Esophagus squamous epithelium (tissue), 5 donors: ENCODE measurements at regions not wholly inside any gene's neighbourhood (a gene's known extent, or its start where the extent isn't known, plus 50 kb on each side); places are given as distances from the start of the nearest gene placed in this dataset.
A peak's percentile ranks its signal among the peaks of the same experiment; 100 is the strongest.

Source experiments
- DNase-seq: peaks from one replicate; lab custom pipeline; 2025; lab: John Stamatoyannopoulos, UW
- H3K27ac ChIP-seq, 4 donors: fragments of 200-600 bp; sonication (generic); one replicate each; pipeline ENCODE4 v1.5.1; 2016 to 2019; ENCODE audit warnings: mild to moderate bottlenecking in 1 of 4
- H3K27me3 ChIP-seq, 4 donors: fragments of 200-600 bp; sonication (generic); 1 replicate in 3 of 4; 2 replicates in 1 of 4; pipeline versions ENCODE4 v1.5.1 to v1.6.0; 2017 to 2021; ENCODE audit warnings: antibody characterized with exemption in 1 of 4
- H3K36me3 ChIP-seq, 3 donors: fragments of 200-600 bp; sonication (generic); one replicate each; pipeline ENCODE4 v1.5.1; 2016 to 2019
- H3K4me1 ChIP-seq, 3 donors: fragments of 200-600 bp; sonication (generic); one replicate each; pipeline ENCODE4 v1.5.1; 2017 to 2019
- H3K4me3 ChIP-seq, 4 donors: fragments of 200-600 bp; sonication (generic); 1 replicate in 3 of 4; 2 replicates in 1 of 4; pipeline ENCODE4 v1.5.1; 2016 to 2019; ENCODE audit warnings: mild to moderate bottlenecking in 2 of 4, moderate library complexity in 1 of 4
- H3K9me3 ChIP-seq, 3 donors: fragments of 200-600 bp; sonication (generic); one replicate each; pipeline ENCODE4 v1.5.1; 2016 to 2019
- CTCF ChIP-seq, 6 experiments: fragments of 450-650 bp in 4 of 6; fragments of 200-600 bp in 2 of 6; sonication (generic) in 2 of 6; IDR thresholded peaks; one replicate each; pipeline ENCODE4 v1.5.1; 2016 to 2019; ENCODE audit warnings: antibody characterized with exemption in 6 of 6, mild to moderate bottlenecking in 4 of 6, moderate library complexity in 4 of 6
- POLR2A ChIP-seq, 4 donors: fragments of 450-650 bp; IDR thresholded peaks; one replicate each; pipeline ENCODE4 v1.6.1; 2017; ENCODE audit warnings: antibody characterized with exemption in 4 of 4, mild to moderate bottlenecking in 4 of 4, moderate library complexity in 3 of 4
- WGBS, 2 donors: methylation state at CpG; one replicate each; pipeline ENCODE4 v1.1.5; 2018; 5-methylcytosine and 5-hydroxymethylcytosine counted together
- intact Hi-C: fragments of 100-400 bp; cut with DNase I; formaldehyde crosslinking; loops from one replicate; pipeline ENCODE4 v1.15.0; 2022
- donor health status: DM: yes; HTN: yes; CAD: no.

GRCh38 chr18:24987303-24988252 is 364.4 kb downstream of the ZNF521 start:
- intact Hi-C loops = no loop called here
- Histone ChIP-seq H3K9me3 (no peaks in the 10 kb centered on the region), H3K36me3 (no peaks in the 10 kb centered on the region), H3K4me1 (peaks cover 0 to 25% (median 0%) of the 10 kb centered on the region in 3 donors), H3K27ac (peak overlapping the region in 3 of 4 donors; percentile 38 to 66 (median 46)), H3K27me3 (no peaks in the 10 kb centered on the region), H3K4me3 (no peak overlapping the region)
- no peak for DNase-seq
- no peak for TF ChIP-seq POLR2A (IDR thresholded peaks at IDR 0.05)
- TF ChIP-seq CTCF (IDR thresholded peaks at IDR 0.05) = no peak
- WGBS, 2 donors = 36 to 37% methylated on average over 6 to 9 of the region's 9 CpGs

GRCh38 chr18:24988253-24988840 is 363.6 kb downstream of the ZNF521 start:
- Histone ChIP-seq H3K9me3 (no peaks in the 10 kb centered on the region), H3K4me3 (no peak overlapping the region), H3K36me3 (no peaks in the 10 kb centered on the region), H3K27ac (peak overlapping the region in 3 of 4 donors; percentile 38 to 66 (median 46)), H3K4me1 (peaks cover 0 to 25% (median 0%) of the 10 kb centered on the region in 3 donors), H3K27me3 (no peaks in the 10 kb centered on the region)
- TF ChIP-seq CTCF (IDR thresholded peaks at IDR 0.05) (no peak), POLR2A (IDR thresholded peaks at IDR 0.05) (no peak)
- 75 to 77% methylated on average over 7 of the region's 7 CpGs for WGBS, 2 donors
- DNase-seq = no peak
- intact Hi-C loops = no loop called here

GRCh38 chr18:24989760-24990593 is 362.0 kb downstream of the ZNF521 start:
- Histone ChIP-seq H3K9me3 (no peaks in the 10 kb centered on the region), H3K27ac (no peak overlapping the region), H3K4me3 (no peak overlapping the region), H3K27me3 (no peaks in the 10 kb centered on the region), H3K36me3 (no peaks in the 10 kb centered on the region), H3K4me1 (peaks cover 0 to 25% (median 0%) of the 10 kb centered on the region in 3 donors)
- intact Hi-C loops = no loop called here
- no peak for TF ChIP-seq CTCF (IDR thresholded peaks at IDR 0.05)
- no peak for TF ChIP-seq POLR2A (IDR thresholded peaks at IDR 0.05)
- WGBS, 2 donors = 73 to 86% methylated on average over 7 of the region's 7 CpGs
- no peak for DNase-seq

- no peak overlapping the region for H3K4me3 ChIP-seq
- peaks cover 0 to 25% (median 0%) of the 10 kb centered on the region in 3 donors for H3K4me1 ChIP-seq
- no peaks in the 10 kb centered on the region for H3K27me3 ChIP-seq
- DNase-seq = no peak
- no peak for TF ChIP-seq POLR2A (IDR thresholded peaks at IDR 0.05)
- TF ChIP-seq CTCF (IDR thresholded peaks at IDR 0.05) = no peak
- intact Hi-C loops = no loop called here
- no peak overlapping the region for H3K27ac ChIP-seq
- WGBS, 2 donors = 76 to 94% methylated on average over 5 of the region's 5 CpGs
- H3K36me3 ChIP-seq = no peaks in the 10 kb centered on the region
- no peaks in the 10 kb centered on the region for H3K9me3 ChIP-seq
Measured at GRCh38 chr18:24990671-24991134, 361.3 kb downstream of the ZNF521 start.
